ENCODE measurements at regions not wholly inside any gene's neighbourhood (a gene's known extent, or its start where the extent isn't known, plus 50 kb on each side); places are given as distances from the start of the nearest gene placed in this dataset.
A peak's percentile ranks its signal among the peaks of the same experiment; 100 is the strongest.

DNA sequence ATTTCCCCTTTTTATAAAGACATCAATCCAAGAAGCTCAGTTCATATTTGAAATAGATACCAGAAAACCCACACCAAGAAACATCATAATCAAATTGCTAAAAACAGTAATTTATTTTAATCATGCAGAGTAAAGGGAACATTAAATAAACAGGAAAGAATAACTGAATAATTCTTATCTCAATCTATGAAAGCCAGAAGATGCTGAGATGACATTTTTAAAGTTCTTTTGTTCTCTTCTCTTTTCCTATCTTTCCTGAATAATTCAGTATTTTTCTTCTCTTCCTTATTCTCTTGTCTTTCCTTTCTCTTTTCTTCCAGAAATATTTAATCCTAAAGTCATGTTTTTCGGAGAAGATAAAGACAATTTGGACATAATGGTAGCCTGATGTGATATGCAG, 259.0 kb upstream of the OPRM1 start:
- DNase-seq = no peak

DNA sequence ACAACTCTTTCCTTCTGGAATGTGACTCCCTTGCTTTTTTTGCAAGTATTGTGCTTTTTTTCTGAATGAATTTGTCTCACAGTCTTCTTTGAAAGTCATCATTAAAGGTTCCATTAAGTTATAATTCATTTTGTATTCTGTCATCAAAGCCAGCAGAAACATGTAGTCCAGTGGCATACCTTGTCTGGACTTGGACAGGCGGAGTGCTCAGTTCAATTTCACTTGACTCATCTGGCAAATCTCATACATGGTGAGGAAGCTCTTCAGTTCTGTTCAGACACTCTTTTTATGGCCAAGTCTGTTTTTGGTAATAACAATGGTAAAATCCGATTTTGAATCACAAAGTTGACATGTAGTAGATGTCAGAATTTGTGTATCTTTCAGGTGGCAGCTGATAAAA, 260.8 kb upstream of the OPRM1 start:
- no peak for DNase-seq

DNA sequence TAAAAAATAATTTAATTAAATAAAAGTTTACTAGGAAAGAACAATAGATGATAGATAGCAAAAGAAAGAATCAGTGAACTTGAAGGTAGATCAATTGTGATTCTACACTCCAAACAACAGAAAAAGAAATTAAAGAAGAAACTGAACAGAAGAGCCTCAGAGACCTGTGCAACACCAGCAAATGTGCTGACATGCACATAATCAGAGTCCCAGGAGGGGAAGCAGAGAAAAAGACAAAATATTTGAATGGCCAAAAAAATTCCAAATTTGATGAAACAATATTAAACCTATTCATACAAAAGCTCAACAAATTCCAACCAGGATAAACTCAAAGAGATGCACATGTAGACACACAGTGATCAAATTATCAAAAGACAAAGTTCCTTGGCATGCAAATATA, 267.5 kb upstream of the OPRM1 start:
- no peak for DNase-seq

DNA sequence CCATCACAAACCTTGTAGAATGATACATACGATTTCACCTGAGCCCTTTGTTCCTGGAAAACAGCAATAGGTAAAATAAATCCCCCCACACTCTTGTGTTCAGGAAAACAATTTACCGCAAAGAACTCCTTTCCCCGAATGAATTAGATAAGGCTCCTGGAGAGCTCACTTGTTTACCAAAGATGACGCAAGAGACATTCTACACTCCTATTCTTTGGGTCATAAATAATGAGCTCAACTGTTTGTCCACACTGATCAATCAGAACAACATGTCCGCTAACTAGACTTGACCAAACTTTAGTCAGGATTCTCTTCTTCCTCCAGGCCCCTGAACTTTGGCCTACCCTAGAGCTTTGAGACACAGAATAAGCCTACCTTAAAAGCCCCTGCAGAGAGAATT, 271.9 kb upstream of the OPRM1 start:
- no peak for DNase-seq

DNA sequence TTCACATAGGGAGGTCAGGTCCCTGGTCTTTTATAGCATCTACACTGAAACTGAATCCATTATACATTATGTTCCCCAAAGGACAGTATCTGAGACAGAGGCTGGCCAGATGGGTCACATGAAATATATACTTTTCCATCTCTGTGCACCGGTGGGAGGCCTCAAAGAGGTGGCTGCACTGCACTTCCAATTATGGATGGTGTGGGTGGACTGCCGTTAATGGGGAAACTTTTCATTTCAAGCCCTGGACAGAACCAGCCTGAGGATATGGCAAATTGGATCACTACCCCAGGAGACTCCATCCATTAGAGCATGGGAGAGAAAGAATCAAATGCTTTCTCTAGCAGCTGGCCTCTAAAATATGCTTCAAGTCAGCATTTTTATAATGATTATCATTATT, 280.5 kb upstream of the OPRM1 start:
- DNase-seq = no peak

DNA sequence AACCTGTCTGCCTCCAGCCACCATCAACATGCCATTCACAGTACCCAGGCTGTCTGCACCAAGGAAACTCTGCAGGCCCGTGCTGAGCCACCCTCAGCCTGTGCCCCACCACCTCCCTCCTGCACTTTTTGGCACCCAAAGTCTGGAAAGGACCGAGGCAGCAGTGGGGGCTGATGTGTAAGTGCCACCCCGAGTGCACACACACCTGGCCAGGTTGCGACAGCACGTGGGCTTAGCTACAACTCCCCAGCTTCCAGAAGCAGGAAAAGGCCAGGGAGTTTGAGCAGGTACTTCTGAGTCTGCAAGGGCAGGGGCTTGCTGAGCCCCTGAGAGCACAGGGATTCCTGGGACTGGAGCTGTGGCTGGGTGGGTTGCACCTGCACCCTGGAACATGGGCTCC, 303.3 kb upstream of the OPRM1 start:
- no peak for DNase-seq

DNA sequence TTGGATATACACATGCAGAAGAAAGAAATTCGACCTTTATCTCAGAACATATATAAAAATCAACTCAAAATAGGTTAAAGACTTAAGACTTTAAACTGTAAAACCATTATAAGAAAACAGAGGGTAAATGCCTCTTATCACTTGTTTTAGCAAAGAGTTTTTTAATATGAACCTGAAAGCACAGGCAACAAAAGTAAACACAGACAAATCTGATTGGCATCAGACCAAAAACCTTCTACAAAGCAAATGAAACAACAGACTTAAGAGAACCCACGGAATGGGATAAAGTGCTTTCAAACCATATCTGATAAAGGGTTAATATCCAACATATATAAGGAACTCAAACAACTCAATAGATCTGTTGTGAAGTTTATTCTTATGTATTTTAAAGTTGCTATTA, 309.9 kb upstream of the OPRM1 start:
- no peak for DNase-seq

DNA sequence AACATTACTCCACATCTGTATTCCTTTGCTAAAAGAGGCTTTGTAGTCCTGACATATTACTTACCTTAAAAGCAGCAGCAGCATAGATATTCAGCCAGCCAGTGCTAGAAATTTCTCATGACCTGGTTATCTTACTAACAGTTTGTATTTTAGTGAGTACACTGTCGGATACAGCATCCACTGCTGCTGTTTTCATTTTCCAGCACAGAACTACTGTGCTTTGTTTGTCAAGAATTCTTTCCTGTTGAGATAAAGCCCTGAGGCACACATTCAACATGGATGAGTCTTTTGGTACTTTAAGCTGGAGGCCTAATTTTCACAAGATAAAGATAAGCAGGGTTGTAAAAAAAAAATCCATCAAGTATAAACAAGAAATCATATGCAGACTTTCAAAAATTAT, 311.2 kb upstream of the OPRM1 start:
- no peak for DNase-seq

DNA sequence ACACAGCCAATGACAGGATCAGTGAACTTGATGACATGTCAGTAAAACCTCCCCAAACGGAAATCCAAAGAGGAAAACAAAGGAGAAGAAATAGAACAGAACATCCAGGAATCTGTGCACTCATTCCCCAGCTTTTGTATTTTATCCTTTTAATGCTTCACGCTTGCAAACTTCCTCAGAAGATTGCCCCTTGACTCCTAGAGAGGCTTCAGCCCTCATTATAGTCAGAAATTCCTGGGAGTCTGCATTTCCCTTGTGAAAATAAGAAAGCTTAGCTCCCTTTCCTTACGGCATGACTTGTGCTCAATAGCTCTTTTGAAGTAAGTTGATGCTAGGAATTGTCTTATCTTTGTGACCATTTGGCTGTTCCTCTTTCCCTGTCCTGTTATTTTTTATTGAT, 313.6 kb upstream of the OPRM1 start:
- no peak for DNase-seq

DNA sequence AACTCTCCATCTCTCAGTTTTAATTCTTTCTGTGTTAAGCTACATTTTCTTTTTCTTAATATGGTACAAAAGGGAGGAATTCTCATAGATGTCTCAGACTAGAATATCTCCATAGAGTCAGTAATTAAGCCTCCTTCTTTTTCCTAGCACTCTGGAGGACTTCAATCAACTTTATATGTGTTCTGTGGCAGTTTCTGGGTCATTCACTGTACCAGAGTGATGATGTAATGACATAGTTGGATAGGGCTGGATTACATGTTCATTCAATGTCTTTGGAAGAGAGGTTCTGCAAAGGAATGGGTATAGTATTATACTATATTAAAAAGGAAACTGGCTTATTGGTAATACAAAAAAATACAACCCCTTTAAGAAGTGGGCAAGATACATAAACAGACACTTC, 318.3 kb upstream of the OPRM1 start:
- DNase-seq = no peak

DNA sequence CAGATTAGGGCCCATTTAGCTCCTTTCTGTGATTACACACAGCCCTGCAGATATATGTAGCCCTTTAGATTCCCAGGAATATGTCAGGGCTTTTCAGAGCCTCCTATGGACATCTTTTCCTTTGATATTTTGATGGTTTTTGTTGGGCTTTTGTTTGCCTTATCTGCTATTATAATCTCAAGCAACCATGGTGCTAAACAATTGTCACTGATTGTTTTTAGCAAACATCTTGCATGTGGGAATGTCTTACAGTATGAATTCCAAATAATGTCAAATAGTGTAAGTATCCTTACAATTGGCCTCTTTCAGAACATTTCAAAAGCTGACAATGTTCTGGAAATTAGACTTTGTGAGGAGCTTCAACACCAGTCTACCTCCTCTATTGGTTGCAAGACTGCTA, 333.6 kb upstream of the OPRM1 start:
- DNase-seq = no peak

DNA sequence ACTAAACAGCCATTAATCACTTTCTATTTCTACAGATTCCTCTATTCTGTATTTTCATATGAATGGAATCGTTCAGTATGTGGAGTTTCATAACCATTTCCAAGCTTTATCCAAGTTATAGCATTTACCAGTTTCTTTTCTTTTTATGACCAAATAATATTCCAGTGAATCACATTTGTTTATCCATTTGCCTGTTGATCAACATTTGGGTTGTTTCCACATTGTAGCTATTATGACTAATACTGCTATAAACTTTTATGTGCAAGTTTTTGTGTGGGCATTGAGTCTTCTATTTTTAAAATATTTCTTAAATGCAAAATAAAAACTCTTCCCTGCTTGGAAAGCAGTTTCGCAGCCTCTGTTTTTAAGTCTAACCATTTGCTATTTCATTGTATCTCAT, 336.4 kb upstream of the OPRM1 start:
- no peak for DNase-seq

DNA sequence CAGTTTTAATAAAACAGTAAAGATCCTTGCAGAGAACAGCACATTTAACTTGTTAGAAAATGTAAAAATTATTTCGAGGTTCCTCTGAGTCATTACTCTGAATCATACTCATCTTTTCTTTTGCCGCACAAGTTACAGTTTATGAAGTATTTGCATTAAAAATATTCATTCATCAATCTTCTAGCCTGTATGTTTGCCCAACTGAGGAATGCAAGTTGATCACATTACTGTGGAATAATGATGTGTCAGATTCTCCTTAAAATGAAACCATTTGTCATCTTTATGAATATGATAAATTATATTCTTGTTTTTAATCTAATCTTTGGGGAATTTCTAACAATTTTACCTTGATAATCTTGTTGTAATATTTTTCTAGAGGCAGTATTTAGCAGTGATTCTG, 340.4 kb upstream of the OPRM1 start:
- no peak for DNase-seq

DNA sequence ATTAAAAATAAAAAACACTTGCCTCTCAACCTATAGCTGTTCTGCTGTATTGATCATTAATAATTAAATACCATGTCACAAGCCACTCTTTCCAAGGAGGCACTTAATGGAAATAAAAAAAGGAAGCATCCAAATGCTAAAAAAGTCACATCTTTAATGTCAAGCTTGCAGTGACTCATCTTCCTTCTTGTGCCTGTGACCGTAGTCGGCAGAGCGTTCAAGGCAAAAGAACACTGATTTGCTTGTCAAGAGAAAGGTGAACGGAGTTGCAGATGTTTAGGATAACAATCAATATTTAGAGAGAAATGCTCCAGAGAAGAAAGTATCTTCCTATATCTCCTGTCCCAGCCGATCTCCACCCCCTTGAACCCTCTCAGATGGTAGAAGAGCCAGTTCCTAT, 341.0 kb upstream of the OPRM1 start:
- no peak for DNase-seq

DNA sequence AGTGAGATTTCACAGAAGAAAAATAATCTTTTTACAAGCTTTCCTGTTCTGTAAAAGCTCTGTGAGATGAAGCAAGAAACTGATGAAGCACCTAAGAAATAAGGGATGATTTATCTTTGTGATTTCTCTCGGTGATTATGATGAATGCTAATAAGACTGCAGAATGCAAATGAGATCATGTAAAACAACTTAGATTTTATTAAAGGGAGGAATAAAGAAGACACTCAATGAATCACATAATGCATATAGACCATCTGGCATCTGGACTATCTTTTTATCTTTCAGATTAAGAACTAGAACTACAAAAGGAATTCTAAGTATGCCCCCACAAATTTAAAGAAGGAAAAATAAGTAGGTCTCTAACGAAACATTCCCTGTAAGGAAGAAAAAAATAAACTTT, 361.5 kb upstream of the OPRM1 start:
- DNase-seq = no peak

DNA sequence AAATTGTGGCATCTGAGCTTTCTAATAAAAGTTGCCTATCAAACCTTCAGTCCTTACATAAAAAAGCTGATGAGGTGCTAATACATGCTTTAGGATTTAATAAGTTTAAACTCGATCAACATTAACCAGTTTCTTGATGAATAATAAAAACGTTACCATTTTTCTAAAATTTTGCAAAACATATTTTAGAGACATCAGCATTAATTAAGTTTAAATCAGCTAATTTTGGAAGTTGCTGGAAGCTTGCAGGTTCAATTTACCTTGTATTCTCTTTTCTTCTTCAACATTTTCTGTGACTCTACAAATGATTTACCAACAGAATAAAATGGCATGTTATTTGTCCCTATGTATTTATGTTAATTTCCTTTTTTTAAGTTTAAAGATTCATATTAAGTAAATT, 365.3 kb upstream of the OPRM1 start:
- DNase-seq = no peak

DNA sequence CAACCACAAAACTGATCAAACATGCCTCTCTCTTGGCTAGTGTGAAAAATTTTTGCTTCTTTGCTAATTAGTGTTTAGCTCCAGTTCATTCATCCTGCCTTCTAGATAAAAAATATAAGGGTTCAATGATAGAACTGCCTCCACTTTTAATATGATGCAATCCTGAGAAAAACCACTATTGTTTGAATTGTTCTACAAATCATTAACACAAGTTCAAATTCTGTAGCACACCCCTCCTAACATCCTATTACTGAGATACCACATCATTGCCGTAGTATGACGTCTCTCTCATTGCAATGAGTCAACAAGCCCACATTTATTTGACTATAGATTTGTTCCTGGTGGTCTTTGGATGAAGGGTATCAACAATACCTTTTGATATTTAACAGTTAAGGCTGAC, 365.8 kb upstream of the OPRM1 start:
- no peak for DNase-seq

DNA sequence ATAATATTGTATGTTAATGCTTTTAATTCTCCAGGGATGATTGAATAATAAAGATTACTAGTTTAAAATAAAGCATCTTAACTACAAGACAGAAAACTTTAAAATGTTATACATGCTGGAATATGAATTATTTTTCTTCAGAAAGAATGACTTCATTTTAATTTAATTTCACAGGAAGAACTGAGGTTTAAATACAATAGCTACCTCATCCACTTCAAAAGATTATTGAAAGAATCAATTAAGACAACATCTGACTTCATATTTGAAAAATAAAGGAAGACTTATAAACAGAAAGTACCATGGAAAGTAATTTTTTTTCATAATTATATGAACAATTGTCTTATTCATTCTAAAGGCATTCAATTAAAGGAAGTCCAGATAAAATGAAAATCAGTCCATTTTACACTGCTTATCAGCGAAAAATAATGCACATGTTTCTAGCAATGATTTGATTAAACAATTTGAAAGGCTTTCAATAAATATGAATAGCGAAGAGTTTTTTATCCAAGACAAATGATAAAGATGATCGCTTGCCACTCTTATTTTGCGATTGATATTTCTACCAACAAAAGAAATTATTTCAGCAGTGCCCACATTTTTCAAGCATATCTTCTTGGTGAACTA, 368.5 kb upstream of the OPRM1 start:
- DNase-seq = no peak

DNA sequence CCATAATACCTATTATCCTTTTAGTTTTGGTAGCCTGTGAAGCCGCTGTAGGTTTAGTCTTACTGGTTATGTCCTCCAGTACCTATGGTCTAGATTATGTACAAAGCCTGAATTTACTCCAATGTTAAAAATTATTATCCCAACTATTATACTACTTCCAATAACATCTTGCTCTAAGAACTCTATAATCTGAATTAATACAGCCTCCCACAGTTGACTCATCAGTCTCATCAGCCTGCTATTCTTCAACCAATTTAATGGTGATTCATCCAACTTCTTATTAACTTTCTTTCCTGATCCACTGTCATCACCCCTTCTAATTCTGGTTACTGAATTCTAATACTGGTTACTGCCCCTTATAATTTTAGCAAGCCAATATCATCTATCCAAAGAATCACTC, 370.3 kb upstream of the OPRM1 start:
- no peak for DNase-seq

DNA sequence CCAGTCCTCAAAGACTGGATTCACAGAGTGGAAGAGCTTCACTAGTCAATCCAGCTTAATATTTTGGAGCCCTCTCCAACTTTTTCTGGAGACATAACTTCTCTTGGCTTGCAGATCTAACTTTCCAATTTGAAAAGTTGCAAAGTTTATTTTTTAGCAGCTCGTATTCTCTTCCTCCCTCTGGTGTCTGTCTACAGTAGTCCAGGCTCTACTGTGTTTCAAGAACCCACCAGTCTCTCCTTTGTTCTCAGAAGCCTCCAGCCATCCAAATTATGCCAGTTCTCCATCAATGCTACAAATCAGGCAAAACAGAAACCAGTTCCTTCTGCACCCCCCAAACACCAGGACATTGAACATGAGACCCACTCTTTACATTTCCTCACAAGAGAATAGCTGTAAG, 376.1 kb upstream of the OPRM1 start:
- DNase-seq = no peak

DNA sequence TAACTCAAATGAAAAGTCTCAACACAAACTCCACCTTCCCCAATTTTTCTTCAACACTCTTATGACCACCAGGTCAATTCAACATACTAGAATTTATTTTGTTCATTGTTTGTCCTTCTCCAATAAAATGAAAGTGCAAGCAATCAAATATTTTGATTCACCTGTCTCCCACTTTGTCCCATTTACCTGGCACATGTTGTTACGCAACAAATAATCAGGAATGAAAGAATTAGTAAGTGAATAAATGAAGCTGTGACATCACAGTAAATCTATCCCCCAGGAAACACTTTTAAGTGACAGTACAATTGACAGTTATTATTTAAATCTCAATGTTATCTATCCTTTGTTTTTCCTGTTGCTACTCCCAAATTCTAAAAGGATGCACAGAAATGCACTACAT, 393.7 kb upstream of the OPRM1 start:
- DNase-seq = no peak

DNA sequence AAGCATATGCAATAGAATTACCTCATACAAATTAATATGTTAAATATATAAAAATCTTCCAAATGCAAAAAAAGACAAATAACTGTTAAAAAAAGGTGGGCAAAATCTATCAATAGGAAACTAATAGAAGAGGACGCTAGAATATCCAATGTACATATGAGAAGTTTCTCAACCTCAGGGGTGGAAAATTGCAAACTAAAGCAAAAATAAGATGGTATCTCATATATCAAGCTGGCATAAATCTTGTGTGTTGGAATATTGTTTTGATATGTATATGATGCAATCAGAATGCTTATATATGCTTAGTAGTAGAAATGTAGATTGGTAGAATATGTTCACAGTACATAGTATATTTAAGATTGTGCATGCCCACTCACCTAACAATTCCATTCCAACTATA, 395.0 kb upstream of the OPRM1 start:
- DNase-seq = no peak

DNA sequence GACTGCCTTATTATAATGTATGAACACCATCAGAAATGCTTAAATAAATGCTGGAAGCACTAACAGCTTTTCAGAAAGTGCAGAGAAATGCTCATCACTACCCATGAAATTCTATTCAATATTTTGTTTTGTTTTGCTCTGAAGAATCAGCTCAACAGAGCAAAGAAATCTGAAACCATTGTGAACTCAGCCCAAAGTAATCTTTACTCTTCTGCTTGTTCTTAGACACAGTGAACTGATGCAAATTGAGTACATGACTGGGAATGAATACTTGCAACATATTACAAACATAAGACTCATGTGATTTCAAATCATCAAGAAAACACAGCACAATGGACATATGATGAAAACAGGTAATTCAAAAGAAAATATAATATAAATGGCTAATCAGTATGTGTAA, 404.6 kb upstream of the OPRM1 start:
- DNase-seq = no peak

DNA sequence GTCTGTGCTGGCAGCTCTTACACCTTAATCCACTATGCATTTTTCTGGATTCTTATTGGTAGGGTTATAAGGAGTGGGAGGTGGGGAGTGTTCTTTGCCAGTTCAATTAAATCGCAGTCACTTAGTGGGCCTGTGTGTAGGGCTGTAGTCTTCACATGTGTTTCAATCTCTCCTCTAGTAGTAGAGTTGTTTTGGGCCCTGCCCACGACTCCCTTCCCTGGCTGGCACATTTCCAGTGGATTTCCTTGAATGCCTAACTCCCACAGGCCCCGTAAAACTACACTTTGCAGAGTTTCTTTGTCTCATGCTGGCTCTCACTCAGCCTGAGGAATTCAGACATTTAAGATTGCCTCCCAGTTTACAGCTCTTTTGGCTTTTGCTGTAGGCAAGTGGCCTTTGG, 414.0 kb upstream of the OPRM1 start:
- DNase-seq = peak; percentile 38

DNA sequence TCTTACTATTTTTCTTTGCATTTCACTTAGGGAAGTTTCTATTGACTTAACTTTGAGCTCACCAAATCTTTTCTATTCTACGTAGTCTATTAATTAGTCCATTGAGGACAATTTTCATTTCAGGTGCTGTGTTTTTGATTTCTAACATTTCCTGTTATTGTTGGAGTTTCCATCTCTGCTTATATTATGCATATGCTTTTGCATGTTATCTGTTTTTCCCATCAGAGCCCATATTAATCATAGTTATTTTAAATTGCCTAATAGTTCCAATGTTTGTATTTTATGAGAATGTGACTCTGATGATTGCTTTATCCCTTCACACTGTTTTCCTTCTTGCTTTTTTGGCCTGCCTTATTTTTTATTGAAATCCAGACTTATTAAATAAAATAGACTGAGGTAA, 414.5 kb upstream of the OPRM1 start:
- no peak for DNase-seq

DNA sequence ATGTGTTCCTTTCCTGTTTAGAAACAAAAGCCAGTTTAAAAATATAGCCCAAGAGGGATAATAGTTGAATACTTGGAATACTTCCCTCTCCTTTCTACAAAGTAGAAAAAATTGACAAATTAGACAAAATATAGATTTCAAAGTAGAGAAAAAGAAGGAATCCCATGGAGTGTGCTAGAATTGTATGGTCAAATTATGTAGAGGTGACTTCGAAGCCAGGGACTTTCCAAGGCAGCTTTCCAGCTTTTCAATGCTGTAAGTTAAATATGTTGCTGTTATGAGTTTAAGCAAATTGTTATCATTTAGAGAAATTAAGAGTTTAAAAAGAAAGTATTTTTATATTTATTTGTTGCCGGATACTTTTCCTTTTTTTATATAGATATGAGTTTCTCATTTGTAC, 415.5 kb upstream of the OPRM1 start:
- DNase-seq = no peak
